Prostate gland (tissue), 2 donors: ENCODE measurements at regions not wholly inside any gene's neighbourhood (a gene's known extent, or its start where the extent isn't known, plus 50 kb on each side); places are given as distances from the start of the nearest gene placed in this dataset.

Experiments used
- DNase-seq: peaks from one replicate; pipeline ENCODE4 v3.0.0-alpha.2; 2019; ENCODE audit warnings: low spot score
- H3K27ac ChIP-seq, 2 donors: fragments of 200-600 bp; sonication (generic); 2 replicates each; pipeline ENCODE4 v1.5.1; 2017 to 2019
- H3K27me3 ChIP-seq: fragments of 200-600 bp; sonication (generic); replicated peaks from 2 replicates; pipeline ENCODE4 v1.5.1; 2019; ENCODE audit not compliant: insufficient read depth
- H3K36me3 ChIP-seq, 2 donors: fragments of 200-600 bp; sonication (generic); 1 replicate in 1 of 2; 2 replicates in 1 of 2; pipeline versions ENCODE4 v1.5.1 to v1.8.1; 2017 to 2019
- H3K4me1 ChIP-seq: fragments of 200-600 bp; sonication (generic); replicated peaks from 2 replicates; pipeline ENCODE4 v1.5.1; 2019
- H3K4me3 ChIP-seq, 2 donors: fragments of 200-600 bp; sonication (generic); 2 replicates each; pipeline ENCODE4 v1.5.1; 2017 to 2019
- H3K9me3 ChIP-seq: fragments of 200-600 bp; sonication (generic); 2 replicates; pipeline ENCODE4 v1.5.1; 2017
- CTCF ChIP-seq, 4 experiments: fragments of 200-600 bp in 2 of 4; fragments of 450-650 bp in 2 of 4; sonication (generic) in 2 of 4; IDR thresholded peaks; 1 replicate in 3 of 4; 2 replicates in 1 of 4; pipeline ENCODE4 v1.5.1; 2016 to 2019; ENCODE audit warnings: antibody characterized with exemption in 4 of 4, mild to moderate bottlenecking in 2 of 4, moderate library complexity in 2 of 4
- POLR2A ChIP-seq: fragments of 450-650 bp; IDR thresholded peaks from one replicate; pipeline ENCODE4 v1.6.1; 2016; ENCODE audit warnings: antibody characterized with exemption, mild to moderate bottlenecking
- POLR2AphosphoS5 ChIP-seq: sonication (generic); formaldehyde crosslinking; IDR thresholded peaks from one replicate; pipeline ENCODE4 v1.6.1; 2017; ENCODE audit warnings: antibody characterized with exemption
- WGBS: methylation state at CpG from one replicate; pipeline ENCODE4 v1.1.5; 2018; 5-methylcytosine and 5-hydroxymethylcytosine counted together
- intact Hi-C: fragments of 100-400 bp; cut with DNase I; formaldehyde crosslinking; loops from one replicate; pipeline ENCODE4 v1.14.2; 2022

GRCh38 chr6:85127696-85128243 is 322.1 kb upstream of the NT5E start:
- Histone ChIP-seq H3K4me3 (no peak overlapping the region), H3K27ac (no peak overlapping the region), H3K36me3 (no peaks in the 10 kb centered on the region), H3K9me3 (no peaks in the 10 kb centered on the region), H3K4me1 (no peaks in the 10 kb centered on the region), H3K27me3 (no peaks in the 10 kb centered on the region)
- TF ChIP-seq POLR2AphosphoS5 (no peak), CTCF (IDR thresholded peaks at IDR 0.05) (no peak), POLR2A (no peak)
- 57% methylated on average over 3 of the region's 3 CpGs for WGBS
- intact Hi-C loops = no loop called here
- no peak for DNase-seq

- intact Hi-C loops = no loop called here
- H3K4me3 ChIP-seq = no peak overlapping the region
- TF ChIP-seq POLR2A (no peak), CTCF (IDR thresholded peaks at IDR 0.05) (no peak), POLR2AphosphoS5 (no peak)
- no peaks in the 10 kb centered on the region for H3K36me3 ChIP-seq
- no peaks in the 10 kb centered on the region for H3K27me3 ChIP-seq
- no peak overlapping the region for H3K27ac ChIP-seq
- no peaks in the 10 kb centered on the region for H3K9me3 ChIP-seq
- WGBS = 55% methylated on average over 4 of the region's 4 CpGs
- no peak for DNase-seq
- H3K4me1 ChIP-seq = no peaks in the 10 kb centered on the region
Observed at GRCh38 chr6:85127168-85127498, 322.8 kb upstream of the NT5E start.

- Histone ChIP-seq H3K4me1 (no peaks in the 10 kb centered on the region), H3K4me3 (no peak overlapping the region), H3K36me3 (no peaks in the 10 kb centered on the region), H3K27ac (no peak overlapping the region), H3K9me3 (no peaks in the 10 kb centered on the region), H3K27me3 (no peaks in the 10 kb centered on the region)
- intact Hi-C loops = no loop called here
- no peak for TF ChIP-seq POLR2AphosphoS5
- no peak for TF ChIP-seq POLR2A
- no peak for TF ChIP-seq CTCF (IDR thresholded peaks at IDR 0.05)
- WGBS = 24% methylated on average over 11 of the region's 11 CpGs
- no peak for DNase-seq
Observed at GRCh38 chr6:85126485-85127167, 323.3 kb upstream of the NT5E start.

GRCh38 chr6:85125526-85125925 is 324.4 kb upstream of the NT5E start:
- Histone ChIP-seq H3K9me3 (no peaks in the 10 kb centered on the region), H3K4me1 (no peaks in the 10 kb centered on the region), H3K27me3 (no peaks in the 10 kb centered on the region), H3K27ac (no peak overlapping the region), H3K4me3 (no peak overlapping the region), H3K36me3 (no peaks in the 10 kb centered on the region)
- 44% methylated on average over 3 of the region's 3 CpGs for WGBS
- DNase-seq = no peak
- no peak for TF ChIP-seq CTCF (IDR thresholded peaks at IDR 0.05)
- TF ChIP-seq POLR2A = no peak
- no peak for TF ChIP-seq POLR2AphosphoS5
- intact Hi-C loops = no loop called here
